ENCODE measurements at regions not wholly inside any gene's neighbourhood (a gene's known extent, or its start where the extent isn't known, plus 50 kb on each side); places are given as distances from the start of the nearest gene placed in this dataset.
"Not testable (repeated sequence)": the region's sequence is repeated elsewhere in the genome, so short reads cannot be mapped to it uniquely, and the experiment has no call there.

DNA sequence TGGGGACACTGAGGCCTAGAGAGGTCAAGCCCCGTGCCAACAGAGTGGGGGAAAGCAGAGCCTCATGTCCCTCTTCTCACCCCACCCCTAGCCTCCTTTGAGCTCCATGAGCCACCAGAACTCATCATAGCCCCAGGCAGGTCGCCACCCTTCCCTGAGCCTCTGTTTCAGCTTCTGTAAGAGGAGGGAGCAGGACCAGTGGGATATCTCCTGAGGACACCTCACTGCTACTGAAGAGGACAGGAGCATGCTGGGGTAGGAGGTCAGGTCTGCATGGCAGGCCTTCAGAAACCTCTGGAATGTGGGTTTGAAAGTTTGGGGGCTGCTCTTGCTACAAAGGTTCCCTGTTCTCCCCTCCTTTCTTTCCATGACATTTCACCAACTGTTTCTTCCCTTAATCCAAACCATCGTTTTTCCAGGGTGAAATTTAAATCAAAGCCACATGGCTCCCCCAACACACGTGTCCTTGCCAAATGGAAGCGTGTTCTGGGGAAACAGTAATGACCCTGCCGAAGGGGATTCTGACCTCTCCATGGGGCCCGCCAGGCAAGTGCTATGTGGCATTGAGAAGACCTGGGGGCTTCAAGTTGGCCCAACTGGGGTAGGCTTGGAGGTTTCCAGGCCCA is 88.1 kb upstream of the RUNX3 start:
- Histone ChIP-seq H3K36me3 (ENCODE audit: insufficient read depth, low read length) (no peaks in the 10 kb centered on the region), H3K9ac (ENCODE audit: low read depth, low read length) (no peak overlapping the region), H3K27me3 (ENCODE audit: insufficient read depth, low read length) (no peaks in the 10 kb centered on the region), H3K4me1 (ENCODE audit: insufficient read depth, low read length) (peaks cover 19% of the 10 kb centered on the region), H3K9me3 (ENCODE audit: insufficient read depth, low read depth, low read length) (no peaks in the 10 kb centered on the region), H3K27ac (ENCODE audit: low read depth, low read length) (no peak overlapping the region), H3K4me3 (ENCODE audit: low read length) (no peak overlapping the region)
- WGBS, result 90% methylated on average over 7 of the region's 7 CpGs

DNA sequence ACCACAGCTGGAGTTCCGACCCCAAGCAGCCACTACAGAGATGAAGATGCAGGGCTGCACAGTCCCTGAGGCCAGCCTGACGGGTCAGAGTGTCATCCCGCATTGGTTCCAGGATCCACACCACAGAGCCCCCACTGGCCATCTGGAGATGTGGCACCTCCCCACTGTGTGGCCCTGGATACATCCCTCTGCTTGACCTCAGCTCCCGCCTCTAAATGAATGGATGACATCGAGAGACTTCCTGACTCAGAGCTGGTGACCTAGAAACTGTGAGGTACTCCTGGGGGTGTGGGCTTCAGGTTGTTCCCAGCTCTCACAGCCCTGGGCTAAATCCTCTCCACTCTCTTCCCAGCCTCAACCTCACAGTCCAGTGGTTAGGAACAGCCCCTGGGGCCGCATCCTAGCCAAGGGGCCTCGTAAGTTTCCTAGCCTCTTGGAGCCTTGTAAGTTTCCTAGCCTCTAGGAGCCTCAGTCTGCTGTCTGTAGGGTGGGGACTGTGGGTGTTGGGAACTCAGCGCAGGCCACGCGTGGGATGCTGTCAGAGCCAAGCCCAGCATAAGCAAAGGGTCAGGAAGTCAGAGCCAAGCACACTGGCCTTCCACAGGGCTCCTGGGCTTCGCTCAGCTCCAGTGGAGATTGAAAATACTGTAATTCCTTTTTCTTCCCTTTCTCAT is 87.5 kb upstream of the RUNX3 start:
- Histone ChIP-seq H3K9me3 (ENCODE audit: insufficient read depth, low read depth, low read length) (no peaks in the 10 kb centered on the region), H3K27me3 (ENCODE audit: insufficient read depth, low read length) (no peaks in the 10 kb centered on the region), H3K27ac (ENCODE audit: low read depth, low read length) (no peak overlapping the region), H3K36me3 (ENCODE audit: insufficient read depth, low read length) (no peaks in the 10 kb centered on the region), H3K4me1 (ENCODE audit: insufficient read depth, low read length) (peaks cover 16% of the 10 kb centered on the region), H3K4me3 (ENCODE audit: low read length) (no peak overlapping the region), H3K9ac (ENCODE audit: low read depth, low read length) (no peak overlapping the region)
- 81% methylated on average over 11 of the region's 11 CpGs for WGBS

DNA sequence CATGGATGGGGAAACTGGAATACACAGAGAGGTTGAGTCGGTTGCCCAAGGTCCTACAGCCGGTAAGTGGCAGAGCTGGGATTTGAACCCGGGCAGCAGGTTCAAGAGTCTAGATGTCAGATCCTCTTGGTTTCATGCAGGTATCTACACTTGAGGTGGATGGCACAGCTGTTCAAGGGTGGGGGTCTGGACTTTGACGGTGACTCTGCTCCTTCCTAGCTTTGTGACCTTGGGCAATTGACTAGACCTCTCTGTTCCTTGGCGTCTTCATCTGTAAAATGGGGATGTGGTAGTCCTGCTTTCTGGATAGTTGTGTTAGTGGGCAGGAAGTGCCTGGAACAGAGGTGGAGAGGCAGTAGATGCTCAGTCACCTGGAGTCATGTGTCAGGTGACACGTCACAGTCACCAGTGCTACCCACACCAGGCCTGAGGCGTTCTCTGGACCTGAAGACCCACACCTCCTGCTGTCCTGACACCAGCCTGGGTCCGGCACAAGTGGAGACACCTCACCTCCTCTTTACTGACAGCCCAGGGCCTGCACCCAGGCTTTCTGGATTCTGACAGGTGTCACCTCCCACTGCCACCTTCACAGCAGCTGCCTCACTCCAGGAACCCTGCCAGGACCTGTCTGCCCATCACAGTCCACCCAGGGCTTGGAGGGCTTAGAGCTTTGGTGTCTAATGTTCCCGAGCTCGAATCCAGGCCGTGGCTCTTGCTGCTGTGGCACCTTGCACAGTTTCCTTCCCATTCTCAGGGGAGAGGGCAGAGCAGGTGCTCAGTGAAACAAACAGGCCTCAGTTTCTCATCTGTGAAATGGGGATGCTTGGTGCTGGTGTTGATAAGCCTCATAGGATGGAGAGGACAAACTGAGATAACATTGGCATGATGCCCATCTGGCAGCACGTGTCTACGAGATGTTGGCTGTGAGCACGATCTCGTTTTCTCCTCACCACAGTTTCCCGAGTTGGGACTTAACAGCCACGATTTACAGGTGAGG is 83.2 kb upstream of the RUNX3 start:
- WGBS, result 95% methylated on average over 17 of the region's 17 CpGs
- Histone ChIP-seq H3K9ac (ENCODE audit: low read depth, low read length) (no peak overlapping the region), H3K27me3 (ENCODE audit: insufficient read depth, low read length) (no peaks in the 10 kb centered on the region), H3K27ac (ENCODE audit: low read depth, low read length) (no peak overlapping the region), H3K4me1 (ENCODE audit: insufficient read depth, low read length) (peaks cover 8% of the 10 kb centered on the region; the same call in 1 of the 2 replicates), H3K9me3 (ENCODE audit: insufficient read depth, low read depth, low read length) (no peaks in the 10 kb centered on the region), H3K36me3 (ENCODE audit: insufficient read depth, low read length) (no peaks in the 10 kb centered on the region), H3K4me3 (ENCODE audit: low read length) (no peak overlapping the region)

DNA sequence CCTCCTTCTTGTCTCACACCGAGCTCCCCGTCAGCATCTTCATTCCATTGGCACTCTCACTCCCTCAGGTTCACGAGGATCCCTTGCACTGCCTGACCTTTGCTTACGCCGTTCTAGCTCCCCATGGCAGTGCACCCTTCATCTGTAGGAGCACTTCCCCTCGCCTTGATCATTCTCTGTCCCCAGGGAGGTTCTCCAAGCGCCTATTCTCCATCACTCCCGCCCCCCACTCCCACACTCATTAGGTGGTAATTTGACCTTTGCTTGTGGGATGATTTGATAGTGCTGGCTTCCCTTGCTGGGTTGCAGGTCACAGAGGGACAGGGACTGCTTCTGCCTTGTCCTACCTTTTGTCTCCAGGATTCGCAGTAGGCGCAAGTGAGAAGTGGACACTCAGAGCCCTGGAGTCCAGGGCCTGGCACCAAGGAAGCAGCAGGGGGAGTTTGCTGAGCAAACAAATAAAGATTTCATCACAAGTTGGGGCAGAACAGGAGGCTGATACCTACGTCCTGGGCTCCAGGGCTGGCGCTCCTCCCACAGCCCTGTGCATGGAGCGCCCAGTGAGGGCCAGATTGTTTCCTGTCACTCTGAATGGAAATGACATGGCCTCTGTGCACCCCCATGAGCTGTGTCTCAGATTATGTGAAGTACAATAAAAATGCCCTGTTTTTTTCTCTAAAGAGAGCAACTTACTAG is 82.0 kb upstream of the RUNX3 start:
- H3K27me3 ChIP-seq (ENCODE audit: insufficient read depth, low read length), result no peaks in the 10 kb centered on the region
- 63% methylated on average over 12 of the region's 13 CpGs for WGBS
- no peaks in the 10 kb centered on the region; the same call in 1 of the 2 replicates for H3K4me1 ChIP-seq (ENCODE audit: insufficient read depth, low read length)
- H3K4me3 ChIP-seq (ENCODE audit: low read length), result no peak overlapping the region
- H3K27ac ChIP-seq (ENCODE audit: low read depth, low read length), result no peak overlapping the region
- no peak overlapping the region for H3K9ac ChIP-seq (ENCODE audit: low read depth, low read length)
- H3K36me3 ChIP-seq (ENCODE audit: insufficient read depth, low read length), result no peaks in the 10 kb centered on the region
- no peaks in the 10 kb centered on the region for H3K9me3 ChIP-seq (ENCODE audit: insufficient read depth, low read depth, low read length)

DNA sequence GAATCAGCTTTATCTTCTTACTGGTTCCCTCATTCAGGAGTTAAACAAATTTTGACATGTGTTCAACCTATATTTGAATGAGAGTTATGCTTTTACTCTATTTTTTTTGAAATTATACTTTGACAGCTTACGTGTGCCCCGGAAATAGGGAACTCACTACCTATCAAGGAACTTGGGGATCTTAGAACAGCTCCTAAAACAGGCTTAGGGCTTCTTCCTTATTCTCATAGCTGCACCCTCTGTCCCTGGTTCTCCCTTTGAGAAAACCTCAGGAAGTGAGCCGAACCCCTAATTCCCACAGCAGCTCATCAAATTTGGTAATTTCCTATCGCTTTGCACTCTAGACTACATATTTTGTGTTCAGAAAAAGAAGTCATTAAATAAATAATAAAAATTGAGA is 81.2 kb upstream of the RUNX3 start:
- no peaks in the 10 kb centered on the region for H3K9me3 ChIP-seq (ENCODE audit: insufficient read depth, low read depth, low read length)
- H3K27me3 ChIP-seq (ENCODE audit: insufficient read depth, low read length), result no peaks in the 10 kb centered on the region

DNA sequence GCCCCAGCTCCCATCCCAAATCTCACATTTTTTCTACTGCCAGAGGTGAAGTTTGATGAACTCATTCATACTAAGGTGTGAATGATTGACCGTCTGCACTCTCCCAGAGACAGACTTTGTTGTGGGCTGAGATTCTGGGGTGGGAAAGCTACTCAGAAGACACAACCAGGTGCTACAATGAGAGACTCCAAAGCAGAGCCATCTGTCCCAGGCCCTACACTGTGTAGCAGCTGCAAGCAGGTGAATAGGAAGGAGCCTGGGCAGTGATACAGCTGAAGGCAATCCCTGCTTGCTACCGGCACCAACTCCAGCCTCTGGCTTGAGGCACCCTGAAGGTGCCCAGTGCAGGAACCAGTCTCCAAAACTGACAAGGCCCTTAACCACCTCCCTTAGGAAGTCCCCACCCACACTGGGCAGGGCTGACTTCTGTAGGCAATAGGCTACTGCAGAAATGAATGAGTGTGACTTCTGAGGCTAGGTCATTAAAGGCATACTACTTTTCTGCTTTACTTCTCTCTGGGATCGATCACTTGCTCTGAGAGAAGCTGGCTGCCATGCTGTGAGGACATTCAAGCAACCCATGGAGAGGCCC is 79.7 kb upstream of the RUNX3 start:
- H3K4me1 ChIP-seq (ENCODE audit: insufficient read depth, low read length), result no peaks in the 10 kb centered on the region; the same call in 1 of the 2 replicates
- H3K9me3 ChIP-seq (ENCODE audit: insufficient read depth, low read depth, low read length), result no peaks in the 10 kb centered on the region
- no peak overlapping the region for H3K9ac ChIP-seq (ENCODE audit: low read depth, low read length)
- H3K27me3 ChIP-seq (ENCODE audit: insufficient read depth, low read length), result no peaks in the 10 kb centered on the region
- WGBS, result 96% methylated on average over 3 of the region's 3 CpGs
- no peaks in the 10 kb centered on the region for H3K36me3 ChIP-seq (ENCODE audit: insufficient read depth, low read length)
- no peak overlapping the region for H3K4me3 ChIP-seq (ENCODE audit: low read length)
- H3K27ac ChIP-seq (ENCODE audit: low read depth, low read length), result no peak overlapping the region

More for the DNA sequence above, 81.2 kb upstream of the RUNX3 start:
- Histone ChIP-seq H3K36me3 (ENCODE audit: insufficient read depth, low read length) (no peaks in the 10 kb centered on the region), H3K4me1 (ENCODE audit: insufficient read depth, low read length) (no peaks in the 10 kb centered on the region; the same call in 1 of the 2 replicates), H3K4me3 (ENCODE audit: low read length) (no peak overlapping the region), H3K9ac (ENCODE audit: low read depth, low read length) (no peak overlapping the region), H3K27ac (ENCODE audit: low read depth, low read length) (no peak overlapping the region)
- WGBS, result 98% methylated on average over 3 of the region's 4 CpGs

DNA sequence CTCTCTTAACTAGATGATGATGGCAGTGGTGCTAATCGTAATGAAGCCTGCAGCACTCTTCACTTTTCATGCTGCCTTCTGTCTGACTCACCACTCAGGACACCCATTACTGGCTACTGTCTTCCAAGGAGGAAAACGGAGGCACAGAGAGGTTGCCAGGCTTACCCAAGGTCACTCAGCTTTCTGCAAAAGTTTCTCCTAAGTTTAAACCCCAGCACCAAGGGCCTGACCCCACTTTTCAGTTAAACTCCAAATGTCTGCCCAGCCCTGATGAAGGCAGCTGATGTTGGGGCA is 78.1 kb upstream of the RUNX3 start:
- Histone ChIP-seq H3K36me3 (ENCODE audit: insufficient read depth, low read length) (no peaks in the 10 kb centered on the region), H3K27ac (ENCODE audit: low read depth, low read length) (no peak overlapping the region), H3K27me3 (ENCODE audit: insufficient read depth, low read length) (no peaks in the 10 kb centered on the region), H3K9ac (ENCODE audit: low read depth, low read length) (no peak overlapping the region), H3K4me1 (ENCODE audit: insufficient read depth, low read length) (no peaks in the 10 kb centered on the region; the same call in 1 of the 2 replicates), H3K4me3 (ENCODE audit: low read length) (no peak overlapping the region), H3K9me3 (ENCODE audit: insufficient read depth, low read depth, low read length) (no peaks in the 10 kb centered on the region)
- 86% methylated on average over 2 of the region's 2 CpGs for WGBS

DNA sequence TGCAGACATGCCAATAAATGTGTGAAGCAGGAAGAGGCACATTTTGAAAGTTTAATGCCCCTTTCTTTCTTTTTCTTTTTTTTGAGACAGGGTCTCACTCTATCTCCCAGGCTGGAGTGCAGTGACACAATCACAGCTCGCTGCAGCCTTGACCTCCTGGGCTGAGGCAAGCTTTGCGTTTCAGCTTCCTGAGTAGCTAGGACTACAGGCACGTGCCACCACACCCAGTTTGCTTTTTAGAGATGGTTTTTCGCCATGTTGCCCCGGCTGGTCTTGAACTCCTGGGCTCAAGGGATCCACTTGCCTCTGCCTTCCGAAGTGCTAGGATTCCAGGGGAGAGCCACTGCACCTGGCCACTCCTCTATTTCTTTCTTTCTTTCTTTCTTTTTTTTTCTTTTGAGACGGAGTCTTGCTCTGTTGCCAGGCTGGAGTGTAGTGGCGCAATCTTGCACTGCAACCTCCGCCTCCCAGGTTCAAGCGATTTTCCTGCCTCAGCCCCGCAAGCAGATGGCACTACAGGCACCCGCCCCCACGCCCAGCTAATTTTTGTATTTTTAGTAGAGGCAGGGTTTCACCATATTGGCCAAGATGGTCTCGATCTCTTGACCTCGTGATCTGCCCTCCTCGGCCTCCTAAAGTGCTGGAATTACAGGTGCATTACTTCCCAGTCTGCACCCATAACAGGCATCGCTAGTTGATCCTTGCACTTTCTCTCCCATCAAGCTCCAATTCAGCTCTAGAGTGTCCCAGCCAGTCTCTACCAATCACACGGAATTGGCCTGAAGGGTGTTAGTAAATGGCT is 77.5 kb upstream of the RUNX3 start:
- not testable (repeated sequence) for H3K4me3 ChIP-seq (ENCODE audit: low read length); H3K9me3 ChIP-seq (ENCODE audit: insufficient read depth, low read depth, low read length); H3K27me3 ChIP-seq (ENCODE audit: insufficient read depth, low read length); H3K9ac ChIP-seq (ENCODE audit: low read depth, low read length); H3K4me1 ChIP-seq (ENCODE audit: insufficient read depth, low read length); H3K36me3 ChIP-seq (ENCODE audit: insufficient read depth, low read length); H3K27ac ChIP-seq (ENCODE audit: low read depth, low read length)
- 87% methylated on average over 18 of the region's 18 CpGs for WGBS

DNA sequence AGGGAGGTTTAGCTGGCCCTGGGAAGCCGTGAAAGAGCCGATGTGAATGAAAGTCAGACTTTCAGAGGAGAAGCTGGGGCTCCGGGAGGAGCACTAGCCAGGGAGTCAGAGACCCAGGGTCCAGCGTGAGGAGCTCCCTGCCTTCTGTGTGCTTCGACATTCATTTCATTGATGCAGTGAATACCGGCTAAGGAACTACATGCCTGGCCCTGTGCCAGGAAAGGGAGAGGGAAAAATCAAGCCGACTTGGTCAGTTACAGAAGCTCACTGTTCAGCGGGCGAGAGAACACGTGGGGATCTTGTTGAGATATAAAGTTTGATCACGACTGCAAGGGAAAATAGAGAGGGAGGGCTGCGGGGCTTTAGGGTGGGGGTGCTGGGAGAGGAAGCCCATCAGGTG is 76.7 kb upstream of the RUNX3 start:
- no peak overlapping the region for H3K27ac ChIP-seq (ENCODE audit: low read depth, low read length)
- H3K9ac ChIP-seq (ENCODE audit: low read depth, low read length), result no peak overlapping the region
- no peaks in the 10 kb centered on the region for H3K4me1 ChIP-seq (ENCODE audit: insufficient read depth, low read length)
- H3K9me3 ChIP-seq (ENCODE audit: insufficient read depth, low read depth, low read length), result no peaks in the 10 kb centered on the region
- H3K27me3 ChIP-seq (ENCODE audit: insufficient read depth, low read length), result no peaks in the 10 kb centered on the region
- no peaks in the 10 kb centered on the region for H3K36me3 ChIP-seq (ENCODE audit: insufficient read depth, low read length)
- H3K4me3 ChIP-seq (ENCODE audit: low read length), result no peak overlapping the region
- WGBS, result 72% methylated on average over 12 of the region's 12 CpGs

DNA sequence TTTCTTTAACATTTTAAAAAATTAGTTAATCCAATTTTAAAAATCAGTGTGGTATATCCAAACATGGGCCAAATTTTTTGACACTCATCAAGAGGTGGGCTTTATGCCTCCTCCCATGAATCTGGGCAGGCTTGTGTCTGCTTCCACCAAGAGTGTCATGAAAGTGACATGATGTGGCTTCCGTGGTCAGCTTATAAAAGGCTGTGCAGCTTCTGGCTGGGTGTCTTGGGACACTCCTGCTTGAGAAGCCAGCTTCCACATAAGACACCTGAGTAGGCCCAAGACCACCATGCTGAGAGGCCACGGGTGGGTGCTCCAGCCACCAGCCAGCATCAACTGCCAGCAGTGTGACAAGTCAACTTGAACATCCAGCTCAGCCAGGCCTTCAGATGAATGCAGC is 74.3 kb upstream of the RUNX3 start:
- H3K27ac ChIP-seq (ENCODE audit: low read depth, low read length), result no peak overlapping the region
- H3K36me3 ChIP-seq (ENCODE audit: insufficient read depth, low read length), result no peaks in the 10 kb centered on the region
- no peaks in the 10 kb centered on the region for H3K4me1 ChIP-seq (ENCODE audit: insufficient read depth, low read length)
- no peaks in the 10 kb centered on the region for H3K27me3 ChIP-seq (ENCODE audit: insufficient read depth, low read length)
- H3K9me3 ChIP-seq (ENCODE audit: insufficient read depth, low read depth, low read length), result no peaks in the 10 kb centered on the region
- no peak overlapping the region for H3K9ac ChIP-seq (ENCODE audit: low read depth, low read length)
- no peak overlapping the region for H3K4me3 ChIP-seq (ENCODE audit: low read length)
- WGBS, result 89% methylated on average over 2 of the region's 2 CpGs
